ENCODE measurements at regions not wholly inside any gene's neighbourhood (a gene's known extent, or its start where the extent isn't known, plus 50 kb on each side); places are given as distances from the start of the nearest gene placed in this dataset.

GRCh38 chr12:75961878-75962277, 69.7 kb downstream of the PHLDA1 start:
- peaks cover 56% of the 10 kb centered on the region for H3K4me1 Mint-ChIP-seq
- no peak overlapping the region for H3K4me3 Mint-ChIP-seq
- ChIA-PET CTCF (no interaction called here), POLR2A (interaction anchor here (0.7 kb wide), 1 partner anchor 25 kb away, joined by 7 read pairs; no protein-coding TSS in a partner anchor)
- H3K27me3 Mint-ChIP-seq (ENCODE audit: low read depth) = no peaks in the 10 kb centered on the region
- H3K27ac Mint-ChIP-seq = no peak overlapping the region; the same call in 1 of the 2 replicates
- no peaks in the 10 kb centered on the region for H3K9me3 Mint-ChIP-seq
- ATAC-seq = no peak
- no peak for DNase-seq (ENCODE audit: low spot score)
- TF ChIP-seq ZNF671 (CRISPR knock-in tag; IDR thresholded peaks at IDR 0.05) = no peak
- TF ChIP-seq RELA (CRISPR knock-in tag; IDR thresholded peaks at IDR 0.05; ENCODE audit: borderline replicate concordance) = no peak
- no peak for TF ChIP-seq TEAD4 (CRISPR knock-in tag; IDR thresholded peaks at IDR 0.05)
- no peak for TF ChIP-seq ZBTB43 (CRISPR knock-in tag; IDR thresholded peaks at IDR 0.05)
- no peak for TF ChIP-seq ARID4B (CRISPR knock-in tag; IDR thresholded peaks at IDR 0.05; ENCODE audit: borderline replicate concordance)
- no peak for TF ChIP-seq MAX (CRISPR knock-in tag; IDR thresholded peaks at IDR 0.05)
- TF ChIP-seq ZNF512 (CRISPR knock-in tag; IDR thresholded peaks at IDR 0.05; ENCODE audit: borderline replicate concordance) = no peak
- no peak for TF ChIP-seq HMGXB4 (CRISPR knock-in tag; IDR thresholded peaks at IDR 0.05)
- no peak for TF ChIP-seq ATF2 (CRISPR knock-in tag; IDR thresholded peaks at IDR 0.05; ENCODE audit: borderline replicate concordance, low read depth)
- no peak for TF ChIP-seq GABPB1 (CRISPR knock-in tag; IDR thresholded peaks at IDR 0.05)
- no peak for TF ChIP-seq ERG (CRISPR knock-in tag; IDR thresholded peaks at IDR 0.05)
- TF ChIP-seq ZNF138 (CRISPR knock-in tag; conservative IDR thresholded peaks at IDR 0.05) = no peak
- TF ChIP-seq NR1H2 (CRISPR knock-in tag; IDR thresholded peaks at IDR 0.05) = no peak
- TF ChIP-seq USF2 (CRISPR knock-in tag; IDR thresholded peaks at IDR 0.05) = no peak
- no peak for TF ChIP-seq IRF2 (CRISPR knock-in tag; IDR thresholded peaks at IDR 0.05; ENCODE audit: borderline replicate concordance, low read depth)
- no peak for TF ChIP-seq RORB (CRISPR knock-in tag; IDR thresholded peaks at IDR 0.05)
- no peak for TF ChIP-seq CREB1 (CRISPR knock-in tag; IDR thresholded peaks at IDR 0.05)
- TF ChIP-seq ZBTB21 (CRISPR knock-in tag; IDR thresholded peaks at IDR 0.05; ENCODE audit: borderline replicate concordance) = no peak
- no peak for TF ChIP-seq PRDM15 (CRISPR knock-in tag; IDR thresholded peaks at IDR 0.05)
- no peak for TF ChIP-seq ELF4 (CRISPR knock-in tag; IDR thresholded peaks at IDR 0.05; ENCODE audit: low read depth)
- no peaks in the 10 kb centered on the region for H3K36me3 Mint-ChIP-seq

Data from WTC11 (cell line).